Psoas muscle (tissue), 7 donors: ENCODE measurements at regions not wholly inside any gene's neighbourhood (a gene's known extent, or its start where the extent isn't known, plus 50 kb on each side); places are given as distances from the start of the nearest gene placed in this dataset.

Experiments
- ATAC-seq, 4 donors: fragments of 200-7000 bp; cut with Tn5 transposase; one replicate each; pipeline ENCODE4 v1.9.1; 2020; ENCODE audit warnings: moderate library complexity in 3 of 4, mild to moderate bottlenecking in 2 of 4
- DNase-seq, 2 donors: peaks; one replicate each; pipeline ENCODE4 v3.0.0-alpha.2; 2020
- H3K27ac ChIP-seq: fragments of 200-600 bp; one replicate; pipeline ENCODE4 v1.8.0; 2022
- H3K27me3 ChIP-seq, 3 donors: fragments of 200-600 bp in 1 of 3; one replicate each; pipeline versions ENCODE4 v1.6.1 to v1.8.0; 2013 to 2022; ENCODE audit warnings: low read length in 2 of 3, mild to moderate bottlenecking in 2 of 3, moderate library complexity in 1 of 3; ENCODE audit not compliant: insufficient read depth in 3 of 3
- H3K36me3 ChIP-seq, 2 donors: fragments of 200-600 bp in 1 of 2; one replicate each; pipeline versions ENCODE4 v1.6.1 to v1.8.0; 2013 to 2022; ENCODE audit warnings: low read depth in 1 of 2, mild to moderate bottlenecking in 1 of 2, moderate library complexity in 1 of 2; ENCODE audit not compliant: insufficient read depth in 1 of 2
- H3K4me1 ChIP-seq: fragments of 200-600 bp; one replicate; pipeline ENCODE4 v1.8.0; 2022
- H3K4me3 ChIP-seq: fragments of 200-600 bp; one replicate; pipeline ENCODE4 v1.8.0; 2022; ENCODE audit warnings: mild to moderate bottlenecking
- H3K9me3 ChIP-seq: fragments of 200-600 bp; one replicate; pipeline ENCODE4 v1.8.0; 2022
- CTCF ChIP-seq: fragments of 200-600 bp; IDR thresholded peaks from one replicate; pipeline ENCODE4 v1.8.0; 2022; ENCODE audit warnings: antibody characterized with exemption
- WGBS, 3 donors: extraction: QIAGEN DNeasy Blood & Tissue Kit; methylation state at CpG; one replicate each; pipeline versions ENCODE4 v1.1.6 to v1.1.7; 2013; 5-methylcytosine and 5-hydroxymethylcytosine counted together
- intact Hi-C, 2 donors: fragments of 100-400 bp; cut with DNase I; formaldehyde crosslinking; loops; one replicate each; pipeline versions ENCODE4 v1.11.0 to v1.14.2; 2022
- donor health status: healthy with polysubstance abuse.
- donor health status: DM: no; HTN: no; CAD: no; lungs with moderate emphysema.
- donor health status: Bipolar disorder and iron deficiency.
- donor health status: healthy.
- donor health status: DM: yes; HTN: yes; CAD: no.
- donor health status: DM: no; HTN: no; CAD: no.
- donor health status: DM: yes; HTN: yes; CAD: no.

DNA sequence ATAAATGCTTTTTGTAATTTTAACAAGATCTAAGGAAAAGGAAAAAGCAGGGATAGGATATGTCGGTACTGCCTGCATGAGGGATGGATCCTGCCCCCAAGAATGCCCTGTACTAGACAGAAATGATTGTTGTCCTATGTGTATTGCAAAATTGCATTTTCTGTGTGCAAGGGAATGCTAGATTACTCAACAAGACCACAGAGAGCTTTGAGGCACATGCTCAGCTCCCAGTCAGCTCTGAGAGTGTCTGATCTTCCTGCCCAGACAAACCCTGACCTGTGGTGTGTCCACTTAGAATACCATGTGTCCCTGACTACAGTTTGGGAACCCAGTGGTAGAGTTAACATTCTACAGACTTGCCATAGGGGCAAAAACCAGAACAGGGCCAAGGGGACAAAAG, 129.2 kb upstream of the PAK3 start:
- no peak for DNase-seq
- no peak for ATAC-seq
- H3K27ac ChIP-seq: no peak overlapping the region

DNA sequence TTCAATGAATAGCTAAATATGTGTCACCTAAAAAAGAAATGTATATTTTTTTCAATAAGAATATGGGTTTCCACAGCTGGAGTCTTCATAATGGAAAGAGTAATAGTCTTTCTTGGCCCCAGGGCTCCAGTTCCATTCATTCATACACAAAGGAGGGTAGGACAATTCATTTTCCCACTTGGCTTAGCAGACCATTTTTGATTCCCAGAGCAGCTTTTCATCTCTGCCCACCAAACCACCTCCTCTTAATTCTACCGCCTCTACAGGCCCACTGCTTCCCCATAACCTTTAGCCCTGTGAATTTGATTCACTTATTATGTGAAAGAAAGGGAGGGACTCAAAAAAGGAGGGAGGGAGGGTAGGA, 129.9 kb upstream of the PAK3 start:
- WGBS, 3 donors: 78 to 94% (median 86%) methylated on average over 1 of the region's 1 CpG
- H3K4me3 ChIP-seq: no peak overlapping the region
- no peaks in the 10 kb centered on the region for H3K9me3 ChIP-seq
- H3K36me3 ChIP-seq: no peaks in the 10 kb centered on the region
- ATAC-seq: no peak
- H3K27me3 ChIP-seq: peaks cover 0 to 31% (median 0%) of the 10 kb centered on the region in 3 donors
- no peak for TF ChIP-seq CTCF
- intact Hi-C loops: no loop called here
- H3K4me1 ChIP-seq: no peaks in the 10 kb centered on the region
- no peak for DNase-seq
- no peak overlapping the region for H3K27ac ChIP-seq

More for the DNA sequence above, 129.2 kb upstream of the PAK3 start:
- TF ChIP-seq CTCF: no peak
- WGBS, 3 donors: 98 to 100% (median 98%) methylated on average over 1 of the region's 1 CpG
- Histone ChIP-seq H3K9me3 (no peaks in the 10 kb centered on the region), H3K4me1 (no peaks in the 10 kb centered on the region), H3K4me3 (no peak overlapping the region), H3K36me3 (no peaks in the 10 kb centered on the region), H3K27me3 (peaks cover 0 to 24% (median 0%) of the 10 kb centered on the region in 3 donors)
- intact Hi-C loops: no loop called here

DNA sequence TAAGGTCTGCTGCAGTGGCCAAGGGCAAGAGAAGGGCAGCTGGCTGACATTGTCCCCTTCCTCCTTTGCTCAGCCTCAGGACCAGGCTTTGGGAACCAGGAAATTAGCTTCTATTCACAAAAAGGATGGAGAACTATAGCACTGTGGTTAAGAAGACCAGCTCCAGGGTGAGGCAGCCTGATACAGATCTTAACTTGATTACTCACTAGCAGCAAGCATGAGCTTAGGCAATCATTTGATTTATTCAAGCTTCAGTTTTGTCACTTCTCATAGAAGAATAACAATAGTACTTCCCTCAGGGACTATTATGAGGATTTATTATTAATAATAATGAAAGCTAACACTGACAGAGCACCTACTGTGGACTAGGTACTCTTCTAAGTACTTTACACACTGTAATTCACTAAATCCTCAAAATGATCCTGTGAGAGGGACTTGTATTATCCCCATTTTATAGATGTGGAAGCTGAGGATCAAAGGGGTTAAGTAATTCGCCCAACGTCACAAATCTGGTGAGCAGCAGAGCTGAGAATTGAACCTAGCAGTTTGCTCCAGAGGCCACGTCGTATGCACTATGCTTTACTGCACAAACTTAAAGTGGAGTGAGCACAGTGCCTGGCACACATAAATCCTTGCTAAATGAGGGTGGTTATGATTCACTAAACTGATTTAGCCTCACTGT, 130.4 kb upstream of the PAK3 start:
- no peaks in the 10 kb centered on the region for H3K4me1 ChIP-seq
- no peak overlapping the region for H3K27ac ChIP-seq
- ATAC-seq (no peak), DNase-seq (no peak)
- no peak for TF ChIP-seq CTCF
- intact Hi-C loops: no loop called here
- no peaks in the 10 kb centered on the region for H3K36me3 ChIP-seq
- WGBS, 3 donors: 78 to 93% (median 84%) methylated on average over 4 of the region's 4 CpGs
- peaks cover 0 to 36% (median 0%) of the 10 kb centered on the region in 3 donors for H3K27me3 ChIP-seq
- no peaks in the 10 kb centered on the region for H3K9me3 ChIP-seq
- H3K4me3 ChIP-seq: no peak overlapping the region

DNA sequence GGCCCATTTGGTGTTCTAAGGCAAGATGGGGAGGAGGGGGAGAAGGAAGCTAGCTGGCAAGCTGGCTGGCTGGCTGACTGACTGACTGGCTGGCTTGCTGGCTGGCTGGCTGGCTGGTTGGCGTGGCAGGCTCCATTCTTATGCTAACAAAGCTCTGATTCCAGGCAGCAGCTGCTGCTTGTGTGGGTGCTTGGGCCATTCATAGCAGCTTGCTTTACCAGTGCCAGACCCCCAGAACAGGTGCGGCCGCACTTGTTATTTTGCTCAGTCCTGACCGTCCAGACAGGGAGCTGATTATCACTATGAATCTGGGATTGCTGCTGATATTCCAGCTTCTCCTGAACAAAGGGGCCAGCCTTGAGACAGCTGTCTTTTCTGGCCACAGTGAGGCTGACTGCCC, 131.2 kb upstream of the PAK3 start:
- peaks cover 0 to 36% (median 0%) of the 10 kb centered on the region in 3 donors for H3K27me3 ChIP-seq
- WGBS, 3 donors: 28 to 36% (median 30%) methylated on average over 3 to 4 of the region's 4 CpGs
- ATAC-seq (peak in 1 of 4 donors; percentile 30), DNase-seq (no peak)
- H3K9me3 ChIP-seq: no peaks in the 10 kb centered on the region
- H3K36me3 ChIP-seq: no peaks in the 10 kb centered on the region
- H3K27ac ChIP-seq: no peak overlapping the region
- intact Hi-C loops: no loop called here
- TF ChIP-seq CTCF: no peak
- H3K4me3 ChIP-seq: no peak overlapping the region
- no peaks in the 10 kb centered on the region for H3K4me1 ChIP-seq

DNA sequence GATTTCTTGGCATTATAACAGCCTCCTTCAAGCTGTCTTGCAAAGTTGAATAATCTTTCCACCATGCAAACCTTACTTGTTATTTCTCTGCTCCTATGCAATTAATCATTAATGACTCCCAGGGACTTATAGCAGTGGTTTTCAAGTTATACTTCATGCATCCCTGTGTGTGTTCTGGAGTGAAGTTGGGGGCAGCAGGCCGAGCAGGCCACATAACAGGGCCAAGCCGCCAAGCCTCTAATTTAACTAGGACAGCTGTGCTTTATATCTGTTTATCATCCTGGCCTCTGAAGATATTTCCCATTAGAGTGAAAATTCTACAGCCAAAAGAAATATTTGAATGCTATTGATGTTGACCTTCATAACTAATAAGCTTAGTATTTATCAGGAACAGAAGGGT, 133.5 kb upstream of the PAK3 start:
- no peaks in the 10 kb centered on the region for H3K4me1 ChIP-seq
- no peak overlapping the region for H3K27ac ChIP-seq
- peaks cover 0 to 39% (median 0%) of the 10 kb centered on the region in 3 donors for H3K27me3 ChIP-seq
- H3K4me3 ChIP-seq: no peak overlapping the region
- WGBS, 3 donors: 45 to 68% (median 59%) methylated on average over 2 of the region's 2 CpGs
- intact Hi-C loops: no loop called here
- no peaks in the 10 kb centered on the region for H3K9me3 ChIP-seq
- ATAC-seq (no peak), DNase-seq (no peak)
- no peaks in the 10 kb centered on the region for H3K36me3 ChIP-seq
- TF ChIP-seq CTCF: no peak
